ENCODE measurements at regions not wholly inside any gene's neighbourhood (a gene's known extent, or its start where the extent isn't known, plus 50 kb on each side); places are given as distances from the start of the nearest gene placed in this dataset.

DNA sequence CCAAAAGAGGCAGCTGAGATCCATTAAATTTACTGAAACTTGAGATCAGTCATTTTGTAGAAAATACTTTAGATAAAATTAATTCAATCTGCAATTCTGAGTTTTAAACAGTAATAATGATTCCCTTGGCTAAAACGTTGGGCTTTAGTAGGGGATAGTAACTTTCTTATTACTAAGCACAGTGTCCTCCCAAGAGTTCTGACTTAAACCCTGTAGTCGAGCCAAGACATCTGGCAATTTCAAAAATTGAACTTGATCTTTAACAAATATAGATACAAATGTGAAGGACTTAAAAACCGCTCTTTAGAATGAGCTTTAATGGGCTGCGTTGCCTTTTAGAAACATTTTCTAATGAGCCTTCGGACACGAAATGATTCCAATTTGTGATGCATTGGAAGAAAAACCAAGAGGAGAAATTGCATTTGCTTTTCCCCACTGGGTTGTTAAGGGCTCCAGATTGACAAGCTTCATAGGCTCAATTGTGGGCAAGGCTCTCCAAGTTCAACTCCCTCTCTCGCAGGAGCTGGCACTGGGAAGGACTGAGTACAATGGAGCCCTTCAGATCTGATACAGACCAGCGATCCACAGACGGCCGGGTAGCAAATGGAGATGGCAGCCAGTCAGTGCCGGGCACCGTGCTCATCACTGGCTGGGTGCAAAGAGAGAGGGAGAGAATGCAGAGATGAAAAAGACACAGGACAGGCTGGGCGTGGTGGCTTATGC, 921.3 kb upstream of the AUTS2 start:
- no peaks in the 10 kb centered on the region for H3K79me2 ChIP-seq (ENCODE audit: insufficient read depth, low read length)
- H3K4me1 ChIP-seq (ENCODE audit: insufficient read depth, low read length, poor library complexity, severe bottlenecking) = no peaks in the 10 kb centered on the region
- H3K4me3 ChIP-seq (ENCODE audit: low read length, poor library complexity, severe bottlenecking) = no peak overlapping the region
- no peak overlapping the region for H2AFZ ChIP-seq (ENCODE audit: low read length)
- H3K4me2 ChIP-seq (ENCODE audit: low read depth, low read length, poor library complexity, severe bottlenecking) = no peak overlapping the region
- H3K36me3 ChIP-seq (ENCODE audit: insufficient read depth, low read length) = no peaks in the 10 kb centered on the region
- H4K20me1 ChIP-seq (ENCODE audit: insufficient read depth, low read length, poor library complexity, severe bottlenecking) = no peaks in the 10 kb centered on the region
- no peaks in the 10 kb centered on the region for H3F3A ChIP-seq (ENCODE audit: low read depth)
- TF ChIP-seq, protein P1, sequence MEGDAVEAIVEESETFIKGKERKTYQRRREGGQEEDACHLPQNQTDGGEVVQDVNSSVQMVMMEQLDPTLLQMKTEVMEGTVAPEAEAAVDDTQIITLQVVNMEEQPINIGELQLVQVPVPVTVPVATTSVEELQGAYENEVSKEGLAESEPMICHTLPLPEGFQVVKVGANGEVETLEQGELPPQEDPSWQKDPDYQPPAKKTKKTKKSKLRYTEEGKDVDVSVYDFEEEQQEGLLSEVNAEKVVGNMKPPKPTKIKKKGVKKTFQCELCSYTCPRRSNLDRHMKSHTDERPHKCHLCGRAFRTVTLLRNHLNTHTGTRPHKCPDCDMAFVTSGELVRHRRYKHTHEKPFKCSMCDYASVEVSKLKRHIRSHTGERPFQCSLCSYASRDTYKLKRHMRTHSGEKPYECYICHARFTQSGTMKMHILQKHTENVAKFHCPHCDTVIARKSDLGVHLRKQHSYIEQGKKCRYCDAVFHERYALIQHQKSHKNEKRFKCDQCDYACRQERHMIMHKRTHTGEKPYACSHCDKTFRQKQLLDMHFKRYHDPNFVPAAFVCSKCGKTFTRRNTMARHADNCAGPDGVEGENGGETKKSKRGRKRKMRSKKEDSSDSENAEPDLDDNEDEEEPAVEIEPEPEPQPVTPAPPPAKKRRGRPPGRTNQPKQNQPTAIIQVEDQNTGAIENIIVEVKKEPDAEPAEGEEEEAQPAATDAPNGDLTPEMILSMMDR (conservative IDR thresholded peaks at IDR 0.05; ENCODE audit: low read length) = no peak
- no peak for TF ChIP-seq EZH2phosphoT487 (IDR thresholded peaks at IDR 0.05; ENCODE audit: borderline replicate concordance)
- peaks cover 5% of the 10 kb centered on the region; the same call in 1 of the 2 replicates for H3K9me3 ChIP-seq (ENCODE audit: insufficient read depth, low read depth, low read length)
- no peaks in the 10 kb centered on the region for H3K9me2 ChIP-seq (replicated peaks; ENCODE audit: low read depth, low read length)
- no peak overlapping the region for H3K9ac ChIP-seq (ENCODE audit: low read depth, low read length, poor library complexity, severe bottlenecking)
- no peaks in the 10 kb centered on the region for H3K27me3 ChIP-seq (ENCODE audit: insufficient read depth, low read length, poor library complexity, severe bottlenecking)

DNA sequence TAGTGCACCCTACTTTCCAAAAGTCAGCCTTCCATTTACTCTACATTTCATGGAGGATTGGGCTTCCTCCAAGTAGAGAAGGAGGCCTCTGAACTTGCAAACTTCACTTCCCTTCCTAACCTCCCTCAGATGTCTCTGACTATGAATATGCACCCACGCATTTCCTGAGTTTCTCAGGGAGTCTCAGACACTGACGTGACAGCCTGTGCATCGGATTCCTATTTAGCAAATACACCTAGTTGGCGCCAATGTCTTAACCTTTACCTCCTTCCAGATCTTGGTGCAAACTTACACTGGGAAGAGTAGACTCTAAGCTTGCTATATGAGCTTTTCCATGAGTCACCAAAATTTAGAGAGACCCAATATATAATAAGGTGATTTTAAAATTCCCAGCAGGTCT, 920.1 kb upstream of the AUTS2 start:
- Histone ChIP-seq H4K20me1 (ENCODE audit: insufficient read depth, low read length, poor library complexity, severe bottlenecking) (no peaks in the 10 kb centered on the region), H3K9me3 (ENCODE audit: insufficient read depth, low read depth, low read length) (peaks cover 5% of the 10 kb centered on the region; the same call in 1 of the 2 replicates), H3K27me3 (ENCODE audit: insufficient read depth, low read length, poor library complexity, severe bottlenecking) (no peaks in the 10 kb centered on the region), H3K4me1 (ENCODE audit: insufficient read depth, low read length, poor library complexity, severe bottlenecking) (no peaks in the 10 kb centered on the region), H3K79me2 (ENCODE audit: insufficient read depth, low read length) (no peaks in the 10 kb centered on the region), H3K36me3 (ENCODE audit: insufficient read depth, low read length) (no peaks in the 10 kb centered on the region), H3K4me2 (ENCODE audit: low read depth, low read length, poor library complexity, severe bottlenecking) (no peak overlapping the region), H3K9me2 (replicated peaks; ENCODE audit: low read depth, low read length) (no peaks in the 10 kb centered on the region), H3F3A (ENCODE audit: low read depth) (no peaks in the 10 kb centered on the region), H3K9ac (ENCODE audit: low read depth, low read length, poor library complexity, severe bottlenecking) (no peak overlapping the region), H2AFZ (ENCODE audit: low read length) (no peak overlapping the region), H3K4me3 (ENCODE audit: low read length, poor library complexity, severe bottlenecking) (no peak overlapping the region)
- no peak for TF ChIP-seq EZH2phosphoT487 (IDR thresholded peaks at IDR 0.05; ENCODE audit: borderline replicate concordance)
- TF ChIP-seq, protein P1 (conservative IDR thresholded peaks at IDR 0.05; ENCODE audit: low read length) = no peak

DNA sequence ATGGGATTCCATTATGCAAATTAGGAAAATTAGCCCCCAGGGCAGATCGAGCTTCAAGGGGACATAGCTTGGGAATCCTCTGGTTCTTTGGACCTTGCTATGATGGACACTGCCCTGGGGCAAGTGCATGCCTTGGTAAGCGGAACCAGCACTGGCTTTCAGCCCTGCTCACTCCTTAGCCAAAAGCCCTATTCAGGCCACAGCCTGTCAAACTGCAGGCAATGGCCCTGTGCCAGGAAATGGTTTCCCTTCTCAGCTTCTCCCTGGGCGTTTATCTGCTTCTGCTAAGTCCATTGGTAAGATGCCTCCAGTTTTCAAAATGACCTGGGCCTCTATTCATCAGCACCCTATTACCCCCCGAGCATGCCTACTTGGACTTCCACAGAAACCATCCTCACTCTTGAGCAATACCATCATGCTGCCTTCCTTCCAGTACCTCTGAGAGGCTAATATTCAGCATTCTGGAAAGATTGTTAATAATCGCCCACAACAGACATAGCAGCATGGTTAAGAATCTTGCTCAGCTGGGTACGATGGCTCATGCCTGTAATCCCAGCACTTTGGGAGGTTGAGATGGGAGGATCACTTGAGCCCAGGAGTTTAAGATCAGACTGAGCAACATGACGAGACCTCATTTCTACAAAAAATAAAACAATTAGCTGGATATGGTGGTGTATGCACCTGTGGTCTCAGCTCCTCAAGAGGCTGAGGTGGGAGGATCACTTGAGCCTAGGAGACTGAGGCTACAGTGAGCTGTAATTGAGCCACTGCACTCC, 918.6 kb upstream of the AUTS2 start:
- no peaks in the 10 kb centered on the region for H3K27me3 ChIP-seq (ENCODE audit: insufficient read depth, low read length, poor library complexity, severe bottlenecking)

More for the DNA sequence above, 918.6 kb upstream of the AUTS2 start:
- H3K9ac ChIP-seq (ENCODE audit: low read depth, low read length, poor library complexity, severe bottlenecking) = no peak overlapping the region
- H3K4me1 ChIP-seq (ENCODE audit: insufficient read depth, low read length, poor library complexity, severe bottlenecking) = no peaks in the 10 kb centered on the region
- H3K9me2 ChIP-seq (replicated peaks; ENCODE audit: low read depth, low read length) = no peaks in the 10 kb centered on the region
- no peak overlapping the region for H3K4me2 ChIP-seq (ENCODE audit: low read depth, low read length, poor library complexity, severe bottlenecking)
- TF ChIP-seq, protein P1 (conservative IDR thresholded peaks at IDR 0.05; ENCODE audit: low read length) = no peak
- TF ChIP-seq EZH2phosphoT487 (IDR thresholded peaks at IDR 0.05; ENCODE audit: borderline replicate concordance) = no peak
- H4K20me1 ChIP-seq (ENCODE audit: insufficient read depth, low read length, poor library complexity, severe bottlenecking) = no peaks in the 10 kb centered on the region
- no peak overlapping the region for H2AFZ ChIP-seq (ENCODE audit: low read length)
- no peak overlapping the region for H3K4me3 ChIP-seq (ENCODE audit: low read length, poor library complexity, severe bottlenecking)
- no peaks in the 10 kb centered on the region for H3F3A ChIP-seq (ENCODE audit: low read depth)
- peaks cover 5% of the 10 kb centered on the region; the same call in 1 of the 2 replicates for H3K9me3 ChIP-seq (ENCODE audit: insufficient read depth, low read depth, low read length)
- H3K36me3 ChIP-seq (ENCODE audit: insufficient read depth, low read length) = no peaks in the 10 kb centered on the region
- H3K79me2 ChIP-seq (ENCODE audit: insufficient read depth, low read length) = no peaks in the 10 kb centered on the region
